Activated naive CD8-positive, alpha-beta T cell (primary cell): ENCODE measurements at regions not wholly inside any gene's neighbourhood (a gene's known extent, or its start where the extent isn't known, plus 50 kb on each side); places are given as distances from the start of the nearest gene placed in this dataset.

Source experiments
- H3K27ac Mint-ChIP-seq: one replicate; pipeline ENCODE4 v1.8.0; 2021; ENCODE audit warnings: mixed read lengths
- H3K27me3 Mint-ChIP-seq: one replicate; pipeline ENCODE4 v1.8.0; 2021; ENCODE audit warnings: mixed read lengths
- H3K36me3 Mint-ChIP-seq: one replicate; pipeline ENCODE4 v1.8.0; 2021; ENCODE audit warnings: mixed read lengths
- H3K4me1 Mint-ChIP-seq: one replicate; pipeline ENCODE4 v1.8.0; 2021; ENCODE audit warnings: low read depth, mixed read lengths
- H3K4me3 Mint-ChIP-seq: one replicate; pipeline ENCODE4 v1.8.0; 2021; ENCODE audit warnings: mild to moderate bottlenecking, mixed read lengths
- H3K9me3 Mint-ChIP-seq: one replicate; pipeline ENCODE4 v1.8.0; 2021; ENCODE audit warnings: low read depth, mixed read lengths

DNA sequence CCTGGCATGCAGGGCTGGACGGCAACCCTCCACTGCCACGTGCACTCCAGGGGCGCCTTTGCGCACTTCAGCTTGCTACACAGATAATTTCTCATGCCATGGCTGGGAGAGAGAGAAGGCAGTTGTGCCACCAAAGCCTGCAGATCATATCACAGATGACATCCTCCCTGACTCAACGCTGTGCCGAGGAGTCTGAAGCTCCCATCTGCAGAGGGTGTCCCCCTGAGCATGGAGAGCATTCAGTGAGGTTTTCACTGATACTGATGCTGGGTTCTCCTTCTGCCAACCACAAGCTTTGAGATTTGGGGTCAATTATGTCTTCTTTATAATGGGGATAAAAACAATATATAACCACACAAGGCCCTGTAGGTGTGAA lies 607.4 kb upstream of the ADAMTS16 start:
- H3K36me3 Mint-ChIP-seq = no peaks in the 10 kb centered on the region
- H3K4me3 Mint-ChIP-seq = no peak overlapping the region
- no peaks in the 10 kb centered on the region for H3K27me3 Mint-ChIP-seq
- H3K4me1 Mint-ChIP-seq = no peaks in the 10 kb centered on the region
- H3K27ac Mint-ChIP-seq = no peak overlapping the region
- peaks cover under 1% of the 10 kb centered on the region for H3K9me3 Mint-ChIP-seq

DNA sequence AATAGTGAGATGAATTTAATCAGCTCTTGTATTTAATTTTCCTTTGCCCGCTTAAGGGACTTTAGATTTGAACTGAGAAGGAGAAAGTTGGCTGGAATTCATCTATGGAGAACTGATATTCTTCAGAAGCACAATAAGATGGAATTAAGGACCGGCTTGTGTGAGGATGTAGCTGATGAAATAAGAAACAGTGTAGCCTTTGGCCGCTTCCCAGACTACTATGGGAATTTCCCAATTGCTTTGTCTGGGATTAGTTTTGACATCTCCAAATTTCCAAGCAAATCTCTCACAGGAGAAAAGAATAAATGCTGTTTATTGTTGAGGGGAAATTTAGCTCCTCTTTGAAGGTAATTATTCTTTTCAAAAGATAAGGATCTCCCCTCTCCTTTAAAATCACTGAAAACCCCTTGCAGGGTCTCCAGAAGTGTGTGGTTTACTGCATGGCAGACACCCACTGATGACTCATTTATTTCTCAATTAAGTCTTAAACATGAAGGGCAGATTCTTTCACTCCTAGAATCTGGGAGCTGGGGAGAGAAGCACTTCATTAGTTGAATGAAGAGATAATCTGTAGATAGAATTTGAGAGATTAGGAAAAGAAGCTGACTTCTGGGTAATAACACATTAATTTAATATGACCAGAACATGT lies 606.5 kb upstream of the ADAMTS16 start:
- H3K36me3 Mint-ChIP-seq = no peaks in the 10 kb centered on the region

DNA sequence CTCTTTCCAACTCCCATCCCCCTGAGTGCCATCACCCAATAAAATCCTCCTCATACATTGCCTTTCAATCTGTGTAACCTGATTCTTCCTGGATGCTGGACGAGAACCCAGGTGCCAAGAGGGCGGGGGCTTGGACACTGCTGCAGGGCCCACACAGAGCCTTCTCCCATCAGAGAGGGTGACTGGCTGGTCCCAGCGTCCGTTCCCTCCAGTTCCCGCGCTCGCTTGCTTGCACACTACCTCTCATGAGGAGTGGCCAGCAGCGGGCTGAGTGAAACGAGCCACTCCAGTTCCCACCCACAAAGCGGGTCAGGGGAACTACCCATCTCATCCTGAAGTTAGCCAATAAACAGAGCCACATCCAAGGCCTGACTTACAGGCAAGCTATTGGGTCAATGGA lies 602.6 kb upstream of the ADAMTS16 start:
- Mint-ChIP-seq H3K4me1 (no peaks in the 10 kb centered on the region), H3K9me3 (peaks cover 6% of the 10 kb centered on the region), H3K4me3 (no peak overlapping the region), H3K36me3 (no peaks in the 10 kb centered on the region), H3K27ac (no peak overlapping the region), H3K27me3 (no peaks in the 10 kb centered on the region)

More for the DNA sequence above, 606.5 kb upstream of the ADAMTS16 start:
- no peaks in the 10 kb centered on the region for H3K27me3 Mint-ChIP-seq
- peaks cover 6% of the 10 kb centered on the region for H3K9me3 Mint-ChIP-seq
- no peaks in the 10 kb centered on the region for H3K4me1 Mint-ChIP-seq
- no peak overlapping the region for H3K4me3 Mint-ChIP-seq
- no peak overlapping the region for H3K27ac Mint-ChIP-seq

DNA sequence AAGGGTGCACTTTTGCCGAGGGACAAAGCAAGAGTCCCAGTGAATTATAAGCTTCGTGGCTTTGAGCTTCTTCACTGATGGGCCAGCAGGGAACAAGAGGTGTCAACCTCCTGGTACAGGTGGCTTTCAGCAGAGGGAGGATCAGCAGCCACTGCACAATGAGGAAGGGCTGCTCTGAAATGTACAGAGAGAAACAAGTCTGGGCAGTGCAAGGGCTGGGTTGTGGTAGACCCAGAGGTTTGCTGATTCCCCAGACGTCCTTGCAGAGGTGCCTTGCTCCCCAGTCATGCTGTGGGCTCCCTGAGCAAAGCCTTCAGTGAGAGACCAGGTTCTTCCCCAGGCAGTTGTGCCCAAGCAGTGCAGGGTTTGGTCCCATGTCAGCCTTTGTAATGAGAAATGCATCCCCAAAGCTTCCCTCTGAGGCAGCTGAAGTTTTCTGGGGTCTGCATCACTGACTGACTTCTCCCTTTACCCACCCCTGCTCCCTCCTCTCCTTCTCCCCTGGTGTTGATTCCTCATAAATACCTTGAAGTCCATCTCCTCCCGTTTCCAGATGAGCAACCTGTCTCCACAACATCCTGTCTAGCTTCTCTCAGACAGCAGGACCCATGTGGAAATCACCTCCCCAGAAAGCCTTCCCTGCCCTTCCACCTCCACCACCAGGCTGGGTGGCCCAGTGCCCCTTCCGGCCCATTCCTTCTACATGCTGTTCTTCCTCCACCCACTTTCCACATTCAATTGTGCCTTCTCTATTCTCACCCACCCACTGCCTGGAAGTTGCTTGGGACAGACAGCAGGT lies 599.6 kb upstream of the ADAMTS16 start:
- Mint-ChIP-seq H3K9me3 (peaks cover 6% of the 10 kb centered on the region), H3K4me1 (no peaks in the 10 kb centered on the region), H3K27ac (no peak overlapping the region), H3K27me3 (no peaks in the 10 kb centered on the region), H3K36me3 (no peaks in the 10 kb centered on the region), H3K4me3 (no peak overlapping the region)

DNA sequence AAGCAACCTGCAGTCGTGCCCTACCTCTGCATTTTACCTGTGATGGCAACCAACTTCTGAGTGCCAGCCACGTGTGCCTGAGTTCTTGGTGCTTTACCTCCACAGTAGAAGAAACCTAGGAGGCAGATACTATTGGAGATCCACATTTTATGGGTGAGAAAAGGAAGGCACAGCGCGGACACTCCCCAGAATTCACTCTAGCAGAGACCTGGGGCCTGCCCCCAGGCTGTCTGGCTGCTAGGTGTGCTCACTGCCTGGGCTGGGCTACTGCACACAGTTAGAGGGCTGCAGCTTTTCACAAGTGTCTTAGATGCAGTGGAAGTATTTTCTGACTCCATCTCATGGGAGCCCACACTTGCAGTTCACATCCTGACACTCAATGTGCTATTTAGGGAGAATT lies 598.8 kb upstream of the ADAMTS16 start:
- Mint-ChIP-seq H3K9me3 (peaks cover 8% of the 10 kb centered on the region), H3K36me3 (no peaks in the 10 kb centered on the region), H3K27me3 (no peaks in the 10 kb centered on the region), H3K4me3 (no peak overlapping the region), H3K27ac (no peak overlapping the region), H3K4me1 (no peaks in the 10 kb centered on the region)

DNA sequence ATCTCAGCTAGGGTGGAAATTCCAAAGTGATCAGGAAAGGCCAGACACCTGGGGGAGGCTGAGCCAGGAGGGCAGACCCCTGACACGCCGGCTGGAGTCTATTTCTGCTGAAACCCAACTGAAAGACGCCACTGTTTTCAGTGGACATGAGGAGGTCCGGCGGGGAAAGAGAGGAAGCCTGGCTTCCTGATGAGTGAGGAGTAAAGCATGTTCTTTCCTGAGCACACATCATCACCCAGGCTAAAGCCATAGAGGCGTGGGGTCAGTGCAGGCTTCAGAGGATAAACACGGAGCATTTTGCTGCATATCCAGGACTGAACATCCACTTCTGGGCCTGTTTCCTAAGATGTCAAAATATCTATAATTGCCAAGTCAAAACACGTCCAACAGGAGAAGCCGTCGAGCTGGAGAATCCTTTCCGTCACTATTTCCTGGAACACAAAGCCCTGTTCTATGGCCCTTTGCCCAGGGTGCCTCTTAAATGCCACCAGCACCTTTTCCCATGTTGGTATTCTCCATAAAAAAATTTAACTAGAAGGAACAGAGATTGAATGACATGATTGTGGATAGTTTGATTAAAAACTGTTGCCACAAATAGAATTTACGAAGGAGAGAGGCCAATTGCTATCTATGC lies 597.9 kb upstream of the ADAMTS16 start:
- H3K9me3 Mint-ChIP-seq = peaks cover 13% of the 10 kb centered on the region
- no peaks in the 10 kb centered on the region for H3K27me3 Mint-ChIP-seq
- H3K36me3 Mint-ChIP-seq = no peaks in the 10 kb centered on the region
- H3K4me3 Mint-ChIP-seq = no peak overlapping the region
- H3K4me1 Mint-ChIP-seq = no peaks in the 10 kb centered on the region
- H3K27ac Mint-ChIP-seq = no peak overlapping the region

DNA sequence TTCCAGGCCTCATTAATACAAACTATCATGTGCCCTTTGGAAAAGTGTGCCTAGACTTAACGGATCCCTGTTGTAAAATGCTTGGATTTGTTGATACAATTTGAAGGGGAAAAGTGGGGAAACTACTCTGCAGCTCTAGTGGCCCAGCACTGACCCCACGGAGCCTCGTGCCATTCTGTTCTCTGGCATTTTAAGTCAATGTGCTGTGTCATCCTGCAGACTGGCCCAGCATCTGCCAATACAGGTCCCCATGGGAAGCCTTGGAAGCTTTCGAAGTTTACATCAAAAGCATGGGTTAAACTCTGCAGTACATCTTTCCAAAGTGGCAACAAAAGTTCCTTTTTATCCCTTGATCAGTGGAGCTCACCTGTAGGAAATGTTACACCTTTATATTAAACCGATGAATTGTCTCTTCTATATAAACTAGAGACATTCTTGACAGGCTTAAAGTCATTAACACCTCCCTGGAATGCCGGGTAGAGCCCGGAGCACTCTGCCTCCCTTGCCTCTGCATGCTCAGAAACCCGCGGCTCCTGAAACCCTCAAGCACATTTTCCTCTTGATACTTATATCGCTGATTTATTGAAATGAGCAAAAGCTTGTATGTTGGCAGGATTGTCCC lies 596.0 kb upstream of the ADAMTS16 start:
- no peaks in the 10 kb centered on the region for H3K4me1 Mint-ChIP-seq
- no peak overlapping the region for H3K27ac Mint-ChIP-seq
- H3K36me3 Mint-ChIP-seq = no peaks in the 10 kb centered on the region
- H3K27me3 Mint-ChIP-seq = no peaks in the 10 kb centered on the region
- peaks cover 7% of the 10 kb centered on the region for H3K9me3 Mint-ChIP-seq
- no peak overlapping the region for H3K4me3 Mint-ChIP-seq

DNA sequence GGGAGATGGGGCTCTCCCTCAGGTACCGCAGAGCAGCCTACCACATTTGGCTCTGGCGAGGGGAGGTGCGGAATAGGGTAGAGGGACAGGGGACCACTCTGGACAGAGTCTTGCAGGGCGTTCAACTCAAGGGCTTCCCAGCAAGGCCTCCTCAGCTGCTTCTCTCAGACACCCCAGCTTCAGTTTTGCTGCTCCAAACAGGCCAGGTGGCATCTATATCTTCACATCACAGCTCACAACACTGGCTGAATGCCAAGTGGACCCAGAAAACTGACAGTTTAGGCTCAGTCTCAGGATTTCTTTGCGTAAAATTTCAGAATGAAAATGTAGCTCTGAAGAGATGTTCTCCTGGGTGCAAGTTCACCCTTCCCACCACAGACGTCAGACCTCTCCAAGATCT lies 592.6 kb upstream of the ADAMTS16 start:
- no peak overlapping the region for H3K4me3 Mint-ChIP-seq
- no peaks in the 10 kb centered on the region for H3K27me3 Mint-ChIP-seq
- peaks cover 7% of the 10 kb centered on the region for H3K9me3 Mint-ChIP-seq
- no peaks in the 10 kb centered on the region for H3K4me1 Mint-ChIP-seq
- no peak overlapping the region for H3K27ac Mint-ChIP-seq
- H3K36me3 Mint-ChIP-seq = no peaks in the 10 kb centered on the region

DNA sequence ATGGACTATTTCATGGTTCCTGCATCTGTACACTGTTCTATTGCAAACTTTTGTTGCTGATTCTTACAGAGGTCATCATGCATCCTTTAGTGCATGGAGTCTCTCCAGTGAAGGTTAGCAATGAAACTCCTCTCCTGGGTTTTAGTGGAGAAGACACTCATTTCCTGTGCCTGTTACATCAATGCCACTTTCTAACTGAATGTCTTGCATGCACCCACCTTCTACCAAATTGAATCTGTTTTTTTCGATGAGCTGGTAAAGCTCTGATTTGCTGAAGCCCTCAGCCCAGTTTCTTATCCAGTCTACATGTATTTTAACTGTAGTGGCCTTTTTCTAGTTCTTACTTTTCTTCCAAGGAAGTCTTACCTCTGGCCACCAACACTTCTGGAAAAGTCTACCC lies 591.8 kb upstream of the ADAMTS16 start:
- Mint-ChIP-seq H3K4me3 (no peak overlapping the region), H3K36me3 (no peaks in the 10 kb centered on the region), H3K4me1 (no peaks in the 10 kb centered on the region), H3K27ac (no peak overlapping the region), H3K9me3 (peaks cover 7% of the 10 kb centered on the region), H3K27me3 (no peaks in the 10 kb centered on the region)

DNA sequence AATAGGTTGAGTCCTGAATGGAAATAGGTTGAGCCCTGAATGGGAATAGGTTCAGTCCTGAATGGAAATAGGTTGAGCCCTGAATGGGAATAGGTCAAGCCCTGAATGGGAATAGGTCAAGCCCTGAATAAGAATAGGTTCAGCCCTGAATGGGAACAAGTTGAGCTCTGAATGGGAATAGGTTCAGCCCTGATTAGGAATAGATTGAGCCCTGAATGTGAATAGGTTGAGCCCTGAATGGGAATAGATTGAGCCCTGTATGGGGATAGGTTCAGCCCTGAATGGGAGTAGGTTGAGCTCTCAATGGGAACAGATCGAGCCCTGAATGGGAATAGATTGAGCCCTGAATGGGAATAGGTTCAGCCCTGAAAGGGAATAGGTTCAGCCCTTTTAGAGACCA lies 590.8 kb upstream of the ADAMTS16 start:
- Mint-ChIP-seq H3K27me3 (no peaks in the 10 kb centered on the region), H3K9me3 (peaks cover 7% of the 10 kb centered on the region), H3K27ac (no peak overlapping the region), H3K4me3 (no peak overlapping the region), H3K4me1 (no peaks in the 10 kb centered on the region), H3K36me3 (no peaks in the 10 kb centered on the region)

DNA sequence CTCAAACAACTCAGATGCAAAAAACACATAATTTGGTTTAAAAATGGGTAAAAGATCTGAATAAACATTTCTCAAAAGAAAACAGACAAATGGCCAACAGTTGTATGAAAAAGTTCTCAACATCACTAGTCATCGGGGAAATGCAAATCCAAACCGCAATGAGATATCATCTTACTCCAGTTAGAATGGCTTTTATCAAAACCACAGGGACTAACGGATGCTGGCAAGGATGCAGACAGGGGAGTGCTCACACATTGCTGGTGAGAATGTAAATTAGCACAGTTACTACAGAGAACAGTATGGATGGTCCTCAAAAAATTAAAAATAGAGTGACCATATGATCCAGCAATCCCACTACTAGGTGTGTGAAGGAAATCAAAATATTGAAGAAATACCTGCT lies 589.1 kb upstream of the ADAMTS16 start:
- Mint-ChIP-seq H3K27ac (no peak overlapping the region), H3K9me3 (peaks cover 7% of the 10 kb centered on the region), H3K36me3 (no peaks in the 10 kb centered on the region), H3K4me1 (no peaks in the 10 kb centered on the region), H3K27me3 (no peaks in the 10 kb centered on the region), H3K4me3 (no peak overlapping the region)

DNA sequence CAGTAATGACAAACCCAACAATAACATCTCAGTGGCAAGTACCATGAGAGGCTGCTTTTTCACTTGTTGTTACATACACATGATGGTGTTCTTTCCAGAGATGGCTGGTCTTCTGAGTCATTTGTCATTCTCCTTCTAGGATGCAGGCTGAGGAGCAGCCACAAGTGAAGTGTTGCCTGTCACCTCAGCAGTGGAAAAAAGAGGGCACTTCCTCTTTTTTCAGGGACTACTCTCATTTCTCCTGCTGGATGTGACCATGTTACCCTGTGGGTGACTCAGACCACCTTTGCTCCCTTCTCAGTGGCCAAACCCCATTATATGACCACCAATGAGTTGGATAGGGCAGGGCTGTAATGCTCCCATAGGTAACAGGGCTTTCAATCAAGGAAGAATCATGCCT lies 587.0 kb upstream of the ADAMTS16 start:
- H3K4me3 Mint-ChIP-seq = no peak overlapping the region
- no peaks in the 10 kb centered on the region for H3K4me1 Mint-ChIP-seq
- H3K9me3 Mint-ChIP-seq = no peaks in the 10 kb centered on the region
- H3K36me3 Mint-ChIP-seq = no peaks in the 10 kb centered on the region
- H3K27ac Mint-ChIP-seq = no peak overlapping the region
- no peaks in the 10 kb centered on the region for H3K27me3 Mint-ChIP-seq

DNA sequence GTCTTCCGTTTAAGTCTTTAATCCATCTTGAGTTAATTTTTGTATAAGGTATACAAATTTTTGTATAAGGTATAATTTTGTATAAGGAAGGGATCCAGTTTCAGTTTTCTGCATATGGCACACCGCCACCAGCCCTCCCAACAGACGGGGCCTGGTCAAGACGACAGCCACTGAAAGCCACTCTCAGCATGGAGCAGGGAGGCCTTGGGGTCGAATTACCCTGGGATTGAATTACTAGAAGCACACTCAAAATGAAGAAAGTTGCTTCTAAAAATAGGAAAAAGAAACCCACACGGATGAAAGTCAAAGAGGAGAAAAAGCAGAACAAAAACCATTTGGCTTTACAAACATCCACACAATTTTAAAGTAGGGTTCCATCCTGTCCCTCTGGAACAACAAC lies 586.2 kb upstream of the ADAMTS16 start:
- no peak overlapping the region for H3K27ac Mint-ChIP-seq
- H3K9me3 Mint-ChIP-seq = no peaks in the 10 kb centered on the region
- H3K36me3 Mint-ChIP-seq = no peaks in the 10 kb centered on the region
- H3K4me1 Mint-ChIP-seq = no peaks in the 10 kb centered on the region
- no peak overlapping the region for H3K4me3 Mint-ChIP-seq
- H3K27me3 Mint-ChIP-seq = no peaks in the 10 kb centered on the region

DNA sequence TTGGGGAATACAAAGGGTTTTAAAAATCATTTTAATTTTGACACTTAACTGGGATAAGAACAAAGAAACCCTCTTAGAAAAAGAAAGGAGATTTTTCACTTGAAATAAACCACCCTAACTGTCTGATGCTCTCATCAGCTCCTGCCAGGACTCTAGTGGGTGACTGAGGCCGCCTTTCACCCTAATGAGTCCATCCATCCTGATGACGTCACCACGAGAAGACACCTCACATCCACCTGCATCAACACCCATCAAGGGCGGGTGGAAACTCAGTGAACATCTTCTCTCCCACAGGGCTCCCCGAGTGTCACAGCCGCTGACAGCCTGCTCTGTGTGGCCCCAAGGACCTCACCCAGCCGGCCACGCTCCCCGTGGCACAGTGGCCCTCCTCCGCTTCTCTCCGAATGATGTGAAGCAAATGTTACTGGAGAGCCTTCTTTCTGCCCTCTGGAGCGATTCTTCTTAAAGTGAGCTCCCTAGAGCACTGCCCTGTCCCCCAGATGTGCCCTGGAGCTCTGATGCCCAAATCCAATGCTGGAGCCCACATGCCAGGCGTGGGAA lies 584.3 kb upstream of the ADAMTS16 start:
- no peaks in the 10 kb centered on the region for H3K27me3 Mint-ChIP-seq
- H3K4me3 Mint-ChIP-seq = no peak overlapping the region
- H3K27ac Mint-ChIP-seq = no peak overlapping the region
- H3K36me3 Mint-ChIP-seq = no peaks in the 10 kb centered on the region
- H3K4me1 Mint-ChIP-seq = no peaks in the 10 kb centered on the region
- no peaks in the 10 kb centered on the region for H3K9me3 Mint-ChIP-seq

DNA sequence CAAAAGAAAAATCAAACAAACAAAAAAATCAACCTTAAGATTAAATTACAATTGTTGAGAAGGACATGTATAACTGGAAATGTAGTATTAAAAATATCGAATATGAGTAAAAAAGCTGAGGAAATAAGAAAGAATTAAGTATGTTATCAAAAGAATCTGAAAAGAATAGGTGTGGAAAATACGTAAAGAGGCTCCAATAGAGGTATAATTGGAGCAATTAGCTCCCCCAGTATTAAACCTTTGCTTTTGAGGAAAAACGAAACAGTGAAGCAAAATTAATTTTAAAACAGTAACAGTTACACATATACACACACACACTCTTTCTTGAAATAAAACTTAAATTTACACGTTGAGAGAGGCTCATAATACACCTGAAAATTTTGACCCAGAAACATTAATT lies 578.7 kb upstream of the ADAMTS16 start:
- Mint-ChIP-seq H3K9me3 (peaks cover 11% of the 10 kb centered on the region), H3K4me1 (no peaks in the 10 kb centered on the region), H3K4me3 (no peak overlapping the region), H3K27me3 (no peaks in the 10 kb centered on the region), H3K36me3 (no peaks in the 10 kb centered on the region), H3K27ac (no peak overlapping the region)
